ENCODE measurements at regions not wholly inside any gene's neighbourhood (a gene's known extent, or its start where the extent isn't known, plus 50 kb on each side); places are given as distances from the start of the nearest gene placed in this dataset.
"Not testable (repeated sequence)": the region's sequence is repeated elsewhere in the genome, so short reads cannot be mapped to it uniquely, and the experiment has no call there.

GRCh38 chr4:18167831-18168230 lies 146.3 kb upstream of the LCORL start:
- DNase-seq (ENCODE audit: low read depth): no peak
- no peak overlapping the region for H3K4me3 ChIP-seq (ENCODE audit: low read depth, low read length)
- TF ChIP-seq CTCF (conservative IDR thresholded peaks at IDR 0.05; ENCODE audit: low read depth, low read length): no peak

GRCh38 chr4:18166925-18167324 lies 145.4 kb upstream of the LCORL start:
- DNase-seq (ENCODE audit: low read depth): no peak
- TF ChIP-seq CTCF (conservative IDR thresholded peaks at IDR 0.05; ENCODE audit: low read depth, low read length): no peak
- H3K4me3 ChIP-seq (ENCODE audit: low read depth, low read length): no peak overlapping the region

GRCh38 chr4:18162453-18162852 lies 140.9 kb upstream of the LCORL start:
- DNase-seq (ENCODE audit: low read depth): no peak
- no peak for TF ChIP-seq CTCF (conservative IDR thresholded peaks at IDR 0.05; ENCODE audit: low read depth, low read length)

GRCh38 chr4:18159117-18159912 lies 137.8 kb upstream of the LCORL start:
- not testable (repeated sequence) for H3K4me3 ChIP-seq (ENCODE audit: low read depth, low read length); DNase-seq (ENCODE audit: low read depth)

More at GRCh38 chr4:18162453-18162852, 140.9 kb upstream of the LCORL start:
- H3K4me3 ChIP-seq (ENCODE audit: low read depth, low read length): no peak overlapping the region

- no peak overlapping the region for H3K4me3 ChIP-seq (ENCODE audit: low read depth, low read length)
- no peak for DNase-seq (ENCODE audit: low read depth)
- no peak for TF ChIP-seq CTCF (conservative IDR thresholded peaks at IDR 0.05; ENCODE audit: low read depth, low read length)
Measured at GRCh38 chr4:18155067-18156041, 133.8 kb upstream of the LCORL start.

GRCh38 chr4:18138076-18138665 lies 116.6 kb upstream of the LCORL start:
- no peak for DNase-seq (ENCODE audit: low read depth)
- no peak for TF ChIP-seq CTCF (conservative IDR thresholded peaks at IDR 0.05; ENCODE audit: low read depth, low read length)
- no peak overlapping the region for H3K4me3 ChIP-seq (ENCODE audit: low read depth, low read length)

- TF ChIP-seq CTCF (conservative IDR thresholded peaks at IDR 0.05; ENCODE audit: low read depth, low read length): no peak
- H3K4me3 ChIP-seq (ENCODE audit: low read depth, low read length): no peak overlapping the region
- no peak for DNase-seq (ENCODE audit: low read depth)
Measured at GRCh38 chr4:18134111-18134510, 112.6 kb upstream of the LCORL start.

All from choroid plexus epithelial cell (primary cell).